RWPE2 (cell line): ENCODE measurements at regions not wholly inside any gene's neighbourhood (a gene's known extent, or its start where the extent isn't known, plus 50 kb on each side); places are given as distances from the start of the nearest gene placed in this dataset.
A peak's percentile ranks its signal among the peaks of the same experiment; 100 is the strongest.

Experiments
- ATAC-seq: fragments of 200-7000 bp; cut with Tn5 transposase; 3 replicates; pipeline ENCODE4 v1.9.1; 2021; ENCODE audit warnings: low read depth
- DNase-seq: peaks from one replicate; pipeline ENCODE4 v3.0.0-alpha.2; 2020; ENCODE audit warnings: low spot score
- H3K27ac ChIP-seq: fragments of 450-650 bp; 2 replicates; pipeline ENCODE4 v1.5.1; 2017; ENCODE audit warnings: mild to moderate bottlenecking; ENCODE audit not compliant: poor library complexity, severe bottlenecking
- H3K27me3 ChIP-seq: fragments of 250-450 bp; sonication (Bioruptor Pico); 2 replicates; pipeline ENCODE4 v1.5.1; 2021; ENCODE audit warnings: mild to moderate bottlenecking, moderate library complexity; ENCODE audit not compliant: insufficient read depth, poor library complexity, severe bottlenecking
- H3K36me3 ChIP-seq: fragments of 250-450 bp; sonication (Bioruptor Pico); 2 replicates; pipeline ENCODE4 v1.5.1; 2020; ENCODE audit warnings: low read depth, mild to moderate bottlenecking, moderate library complexity
- H3K4me1 ChIP-seq: fragments of 250-450 bp; sonication (Bioruptor Pico); 2 replicates; pipeline ENCODE4 v1.5.1; 2021; ENCODE audit warnings: mild to moderate bottlenecking, moderate library complexity; ENCODE audit not compliant: insufficient read depth, poor library complexity, severe bottlenecking
- H3K4me3 ChIP-seq: fragments of 250-450 bp; sonication (Bioruptor Pico); 2 replicates; pipeline ENCODE4 v1.5.1; 2021; ENCODE audit warnings: mild to moderate bottlenecking, moderate library complexity; ENCODE audit not compliant: severe bottlenecking
- H3K9me3 ChIP-seq: fragments of 250-450 bp; sonication (Bioruptor Pico); 2 replicates; pipeline ENCODE4 v1.5.1; 2021; ENCODE audit warnings: mild to moderate bottlenecking, moderate library complexity; ENCODE audit not compliant: severe bottlenecking
- TF ChIP-seq, protein P1 (sequence below): fragments of 450-650 bp; IDR thresholded peaks from one replicate; pipeline ENCODE4 v1.5.1; 2017; ENCODE audit warnings: mild to moderate bottlenecking, moderate library complexity; ENCODE audit not compliant: poor library complexity, severe bottlenecking

DNA sequence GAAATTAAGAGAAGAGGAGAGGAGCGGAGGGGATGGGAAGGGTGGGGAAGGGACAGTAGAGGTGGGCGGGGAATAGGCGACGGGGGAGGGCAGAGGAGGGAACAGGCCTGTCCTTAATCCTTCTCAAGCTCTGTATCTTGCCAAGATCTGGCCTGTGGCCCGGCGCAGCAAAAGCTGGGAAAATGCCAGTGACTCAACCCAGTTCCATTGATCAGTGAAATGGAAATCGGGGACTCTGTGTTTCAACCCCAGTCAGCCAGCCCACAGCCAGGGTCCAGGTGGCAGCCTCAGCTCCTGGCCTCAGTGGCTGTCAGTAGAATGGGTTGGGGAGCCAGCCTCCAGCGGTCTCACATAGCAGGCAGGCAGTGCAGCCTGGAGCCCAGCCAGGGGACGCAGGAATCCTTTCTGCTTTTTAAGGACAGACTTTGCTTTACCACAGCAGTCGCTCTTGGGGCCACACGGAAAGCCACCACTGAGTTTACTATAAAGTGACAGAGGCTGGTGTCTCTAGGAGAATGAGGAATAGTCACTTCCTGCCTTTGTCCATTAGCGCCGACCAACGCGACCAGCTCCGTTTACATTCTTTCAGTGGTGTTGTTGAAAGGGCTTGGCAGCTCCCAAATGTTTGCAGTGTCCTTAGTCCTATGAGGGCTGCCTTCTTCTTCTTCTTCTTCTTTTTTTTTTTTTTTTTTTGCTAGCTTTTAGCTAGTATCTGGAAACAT lies 128.0 kb downstream of the RIN2 start:
- peak; percentile 65 for DNase-seq
- peak; percentile 33 for ATAC-seq
- no peaks in the 10 kb centered on the region for H3K27me3 ChIP-seq
- peaks cover 6% of the 10 kb centered on the region; the same call in 1 of the 2 replicates for H3K36me3 ChIP-seq
- no peaks in the 10 kb centered on the region for H3K9me3 ChIP-seq
- peak overlapping the region; percentile 8 for H3K4me3 ChIP-seq
- peak overlapping the region; percentile 98 for H3K27ac ChIP-seq
- peaks cover 38% of the 10 kb centered on the region for H3K4me1 ChIP-seq
- TF ChIP-seq, protein P1, sequence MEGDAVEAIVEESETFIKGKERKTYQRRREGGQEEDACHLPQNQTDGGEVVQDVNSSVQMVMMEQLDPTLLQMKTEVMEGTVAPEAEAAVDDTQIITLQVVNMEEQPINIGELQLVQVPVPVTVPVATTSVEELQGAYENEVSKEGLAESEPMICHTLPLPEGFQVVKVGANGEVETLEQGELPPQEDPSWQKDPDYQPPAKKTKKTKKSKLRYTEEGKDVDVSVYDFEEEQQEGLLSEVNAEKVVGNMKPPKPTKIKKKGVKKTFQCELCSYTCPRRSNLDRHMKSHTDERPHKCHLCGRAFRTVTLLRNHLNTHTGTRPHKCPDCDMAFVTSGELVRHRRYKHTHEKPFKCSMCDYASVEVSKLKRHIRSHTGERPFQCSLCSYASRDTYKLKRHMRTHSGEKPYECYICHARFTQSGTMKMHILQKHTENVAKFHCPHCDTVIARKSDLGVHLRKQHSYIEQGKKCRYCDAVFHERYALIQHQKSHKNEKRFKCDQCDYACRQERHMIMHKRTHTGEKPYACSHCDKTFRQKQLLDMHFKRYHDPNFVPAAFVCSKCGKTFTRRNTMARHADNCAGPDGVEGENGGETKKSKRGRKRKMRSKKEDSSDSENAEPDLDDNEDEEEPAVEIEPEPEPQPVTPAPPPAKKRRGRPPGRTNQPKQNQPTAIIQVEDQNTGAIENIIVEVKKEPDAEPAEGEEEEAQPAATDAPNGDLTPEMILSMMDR = no peak

DNA sequence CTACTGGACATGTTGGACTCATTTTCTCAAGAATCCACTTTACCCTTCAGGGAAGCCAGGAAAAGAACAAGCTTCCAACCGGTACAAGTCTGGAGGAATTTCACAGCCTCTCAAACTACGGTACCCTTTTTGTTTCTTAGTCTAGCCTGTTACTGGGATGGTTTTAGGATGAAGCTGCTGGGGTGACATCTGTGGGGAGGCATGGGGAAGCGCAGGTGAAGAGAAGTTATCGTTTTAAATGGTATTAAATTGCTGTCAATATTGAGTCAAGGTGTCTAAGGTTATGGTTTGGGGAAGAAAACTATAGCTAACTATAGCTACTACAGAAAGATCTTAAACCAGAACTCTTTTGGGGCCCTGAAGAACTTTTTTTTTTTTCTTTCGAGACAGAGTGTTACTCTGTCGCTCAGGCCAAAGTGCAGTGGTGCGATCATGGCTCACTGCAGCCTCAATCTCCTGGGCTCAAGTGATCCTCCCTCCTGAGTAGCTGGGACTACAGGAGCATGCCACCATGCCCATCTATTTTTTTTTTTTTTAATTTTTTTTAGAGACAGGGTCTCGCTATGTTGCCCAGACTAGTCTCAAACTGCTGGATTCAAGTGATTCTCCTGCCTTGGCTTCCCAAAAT lies 128.7 kb downstream of the RIN2 start:
- TF ChIP-seq, protein P1 = peak; percentile 43
- DNase-seq = no peak
- H3K4me3 ChIP-seq = no peak overlapping the region

DNA sequence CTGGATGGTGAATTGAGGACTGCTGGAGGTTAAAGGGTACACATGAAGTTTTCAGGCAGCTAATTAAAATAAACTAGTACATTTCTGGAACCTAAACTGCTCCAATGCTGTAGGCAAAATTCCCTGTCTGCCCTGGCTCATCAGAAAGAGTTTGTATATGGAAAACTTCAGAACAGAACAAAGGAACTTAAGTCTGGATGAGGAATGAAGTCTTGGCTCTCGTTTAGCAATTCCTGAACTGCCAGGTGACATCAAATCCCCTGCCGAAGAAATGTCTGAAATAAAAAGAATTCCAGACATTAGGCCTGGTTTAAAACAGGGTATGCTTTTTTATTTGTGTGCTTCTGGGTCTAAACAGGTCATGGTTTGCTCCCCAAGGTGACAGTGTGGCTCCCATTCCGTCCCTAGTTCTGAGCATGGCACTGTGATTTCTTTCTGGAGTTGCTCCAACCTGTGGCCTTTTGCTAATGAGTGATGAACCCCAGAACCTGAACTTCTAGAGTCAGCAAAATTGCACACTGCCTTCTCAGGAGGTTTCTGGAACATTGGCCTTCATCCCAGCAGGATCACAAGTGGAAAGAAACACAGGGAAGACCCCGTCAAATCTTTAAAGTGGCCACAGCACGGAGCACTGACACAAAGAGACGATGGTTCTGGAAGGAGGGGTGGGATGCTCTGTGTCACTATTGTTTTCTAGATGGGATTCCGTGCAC lies 129.4 kb upstream of the NAA20 start:
- ATAC-seq (no peak), DNase-seq (no peak)
- TF ChIP-seq, protein P1 = no peak
- H3K27me3 ChIP-seq = no peaks in the 10 kb centered on the region
- H3K27ac ChIP-seq = peak overlapping the region; percentile 98
- H3K36me3 ChIP-seq = peaks cover 6% of the 10 kb centered on the region; the same call in 1 of the 2 replicates
- H3K9me3 ChIP-seq = no peaks in the 10 kb centered on the region
- peaks cover 36% of the 10 kb centered on the region for H3K4me1 ChIP-seq
- no peak overlapping the region for H3K4me3 ChIP-seq

More for the DNA sequence above, 128.7 kb downstream of the RIN2 start:
- no peaks in the 10 kb centered on the region for H3K27me3 ChIP-seq
- 0 out of 3 replicates have a peak, but pooled peaks have one; percentile 4 for ATAC-seq
- H3K27ac ChIP-seq = peak overlapping the region; percentile 98
- H3K9me3 ChIP-seq = no peaks in the 10 kb centered on the region
- peaks cover 6% of the 10 kb centered on the region; the same call in 1 of the 2 replicates for H3K36me3 ChIP-seq
- peaks cover 36% of the 10 kb centered on the region for H3K4me1 ChIP-seq

DNA sequence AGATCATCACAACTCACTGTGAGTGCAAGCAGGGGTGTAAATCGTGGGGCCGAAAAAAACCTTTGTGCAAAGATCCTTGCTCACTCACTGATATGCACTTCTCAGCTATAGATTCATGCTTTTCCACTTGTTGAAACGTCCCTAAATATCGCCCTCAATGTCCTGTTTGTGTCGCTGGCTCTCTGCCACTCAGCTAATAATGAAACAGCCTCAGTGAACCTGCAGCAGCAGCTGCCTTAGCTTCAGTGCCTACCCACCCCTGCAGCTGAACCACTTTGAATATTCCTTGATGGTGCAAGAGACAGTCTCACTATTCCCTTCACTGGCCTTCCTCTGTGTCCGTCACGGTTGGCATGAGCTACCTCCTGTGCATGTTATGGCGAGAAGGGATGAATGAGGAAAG lies 128.9 kb upstream of the NAA20 start:
- H3K27me3 ChIP-seq = no peaks in the 10 kb centered on the region
- TF ChIP-seq, protein P1 = no peak
- no peak for ATAC-seq
- H3K4me3 ChIP-seq = no peak overlapping the region
- peaks cover 36% of the 10 kb centered on the region for H3K4me1 ChIP-seq
- H3K36me3 ChIP-seq = peaks cover 6% of the 10 kb centered on the region; the same call in 1 of the 2 replicates
- no peaks in the 10 kb centered on the region for H3K9me3 ChIP-seq
- no peak for DNase-seq
- H3K27ac ChIP-seq = peak overlapping the region; percentile 24
